Esophagus muscularis mucosa (tissue), 4 donors: ENCODE measurements at regions not wholly inside any gene's neighbourhood (a gene's known extent, or its start where the extent isn't known, plus 50 kb on each side); places are given as distances from the start of the nearest gene placed in this dataset.

Experiments used
- DNase-seq: peaks from one replicate; pipeline ENCODE4 v3.0.0-alpha.2; 2017; ENCODE audit errors: extremely low spot score
- H3K27ac ChIP-seq, 4 donors: fragments of 200-600 bp; sonication (generic); replicated peaks in 1 of 4; 1 replicate in 3 of 4; 2 replicates in 1 of 4; pipeline ENCODE4 v1.5.1; 2016 to 2019; ENCODE audit warnings: mild to moderate bottlenecking in 1 of 4
- H3K27me3 ChIP-seq, 4 donors: fragments of 200-600 bp; sonication (generic); one replicate each; pipeline versions ENCODE4 v1.5.1 to v1.6.0; 2016 to 2019
- H3K36me3 ChIP-seq, 4 donors: fragments of 200-600 bp; sonication (generic); one replicate each; pipeline ENCODE4 v1.5.1; 2016 to 2019
- H3K4me1 ChIP-seq, 4 donors: fragments of 200-600 bp; sonication (generic); one replicate each; pipeline ENCODE4 v1.5.1; 2016 to 2019
- H3K4me3 ChIP-seq, 4 donors: fragments of 200-600 bp; sonication (generic); 1 replicate in 2 of 4; 2 replicates in 2 of 4; pipeline ENCODE4 v1.5.1; 2016 to 2019; ENCODE audit warnings: mild to moderate bottlenecking in 4 of 4, moderate library complexity in 1 of 4
- H3K9me3 ChIP-seq, 4 donors: fragments of 200-600 bp; sonication (generic); 1 replicate in 3 of 4; 2 replicates in 1 of 4; pipeline ENCODE4 v1.5.1; 2016 to 2019
- CTCF ChIP-seq, 3 experiments: fragments of 200-600 bp in 2 of 3; fragments of 450-650 bp in 1 of 3; sonication (generic) in 2 of 3; IDR thresholded peaks; one replicate each; pipeline ENCODE4 v1.5.1; 2017 to 2019; ENCODE audit warnings: antibody characterized with exemption in 3 of 3, mild to moderate bottlenecking in 2 of 3, moderate library complexity in 1 of 3
- EP300 ChIP-seq: sonication (generic); formaldehyde crosslinking; IDR thresholded peaks from one replicate; pipeline ENCODE4 v1.6.1; 2017; ENCODE audit warnings: antibody characterized with exemption
- POLR2A ChIP-seq: fragments of 450-650 bp; IDR thresholded peaks from one replicate; pipeline ENCODE4 v1.6.1; 2017; ENCODE audit warnings: antibody characterized with exemption, moderate library complexity, mild to moderate bottlenecking, low read depth
- POLR2AphosphoS5 ChIP-seq, 2 donors: sonication (generic); formaldehyde crosslinking; IDR thresholded peaks; one replicate each; pipeline ENCODE4 v1.6.1; 2017; ENCODE audit warnings: antibody characterized with exemption in 2 of 2
- WGBS: methylation state at CpG from one replicate; pipeline ENCODE4 v1.1.5; 2018; 5-methylcytosine and 5-hydroxymethylcytosine counted together
- intact Hi-C: fragments of 100-400 bp; cut with DNase I; formaldehyde crosslinking; loops from one replicate; pipeline ENCODE4 v1.15.1; 2023

- H3K36me3 ChIP-seq = no peaks in the 10 kb centered on the region
- H3K4me1 ChIP-seq = no peaks in the 10 kb centered on the region
- WGBS = 16% methylated on average over 2 of the region's 4 CpGs
- DNase-seq = no peak
- intact Hi-C loops = no loop called here
- no peak overlapping the region for H3K4me3 ChIP-seq
- no peaks in the 10 kb centered on the region for H3K27me3 ChIP-seq
- H3K9me3 ChIP-seq = no peaks in the 10 kb centered on the region
- TF ChIP-seq POLR2AphosphoS5 (IDR thresholded peaks at IDR 0.05) (no peak), CTCF (IDR thresholded peaks at IDR 0.05) (peak in 1 of 3 experiments; percentile 44)
- no peak overlapping the region for H3K27ac ChIP-seq
Observed at GRCh38 chr16:35431829-35432663, 1972.6 kb downstream of the TP53TG3F start.

- Histone ChIP-seq H3K4me3 (no peak overlapping the region), H3K36me3 (no peaks in the 10 kb centered on the region), H3K27me3 (no peaks in the 10 kb centered on the region), H3K4me1 (no peaks in the 10 kb centered on the region), H3K9me3 (peaks cover 0 to 23% (median 3%) of the 10 kb centered on the region in 4 donors), H3K27ac (no peak overlapping the region)
- DNase-seq = no peak
- TF ChIP-seq POLR2AphosphoS5 (IDR thresholded peaks at IDR 0.05) = no peak
- no peak for TF ChIP-seq EP300
- TF ChIP-seq POLR2A = no peak
- TF ChIP-seq CTCF (IDR thresholded peaks at IDR 0.05) = no peak
- intact Hi-C loops = no loop called here
Observed at GRCh38 chr16:35440875-35441274, 1981.5 kb downstream of the TP53TG3F start.

- H3K4me3 ChIP-seq = no peak overlapping the region
- no peaks in the 10 kb centered on the region for H3K4me1 ChIP-seq
- H3K36me3 ChIP-seq = no peaks in the 10 kb centered on the region
- H3K27ac ChIP-seq = no peak overlapping the region
- H3K9me3 ChIP-seq = peaks cover 0 to 48% (median 25%) of the 10 kb centered on the region in 4 donors
- TF ChIP-seq CTCF (IDR thresholded peaks at IDR 0.05) = no peak
- no peak for TF ChIP-seq POLR2AphosphoS5 (IDR thresholded peaks at IDR 0.05)
- no peak for TF ChIP-seq POLR2A
- TF ChIP-seq EP300 = no peak
- intact Hi-C loops = no loop called here
- WGBS = 31% methylated on average over 3 of the region's 3 CpGs
- H3K27me3 ChIP-seq = no peaks in the 10 kb centered on the region
- DNase-seq = no peak
Observed at GRCh38 chr16:35447010-35447558, 1987.7 kb downstream of the TP53TG3F start.

GRCh38 chr16:35449663-35450062, 1990.3 kb downstream of the TP53TG3F start:
- Histone ChIP-seq H3K9me3 (peaks cover 0 to 46% (median 25%) of the 10 kb centered on the region in 4 donors), H3K36me3 (no peaks in the 10 kb centered on the region), H3K27ac (no peak overlapping the region), H3K27me3 (no peaks in the 10 kb centered on the region), H3K4me1 (no peaks in the 10 kb centered on the region), H3K4me3 (no peak overlapping the region)
- DNase-seq = no peak
- WGBS = 74% methylated on average over 2 of the region's 2 CpGs
- TF ChIP-seq CTCF (IDR thresholded peaks at IDR 0.05) (no peak), POLR2A (no peak), POLR2AphosphoS5 (IDR thresholded peaks at IDR 0.05) (no peak), EP300 (no peak)
- intact Hi-C loops = no loop called here
